ENCODE measurements at regions not wholly inside any gene's neighbourhood (a gene's known extent, or its start where the extent isn't known, plus 50 kb on each side); places are given as distances from the start of the nearest gene placed in this dataset.

DNA sequence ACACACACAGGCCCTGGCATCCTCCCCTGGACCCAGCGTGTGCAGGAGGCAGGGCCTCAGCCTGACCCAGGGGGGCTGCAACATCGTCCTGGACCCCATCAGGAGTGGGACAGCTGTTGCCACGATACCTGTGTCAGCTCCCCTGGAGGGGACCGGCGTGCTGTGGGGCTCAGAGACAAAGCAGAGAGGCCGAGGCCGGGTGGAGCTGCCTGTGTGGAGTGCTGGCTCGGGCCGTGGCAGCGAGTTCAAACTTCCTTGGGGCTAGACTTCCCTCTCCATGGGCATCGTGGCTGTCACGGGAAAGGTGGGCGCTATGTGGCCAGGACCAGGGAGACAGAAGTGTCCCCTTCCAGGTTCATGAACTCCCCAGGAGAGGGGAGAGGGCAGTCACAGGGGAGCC is 155.0 kb upstream of the SFSWAP start:
- Histone ChIP-seq H3K4me3 (no peak overlapping the region), H3K36me3 (no peaks in the 10 kb centered on the region), H3K9me3 (no peaks in the 10 kb centered on the region), H3K27me3 (no peaks in the 10 kb centered on the region), H3K4me1 (no peaks in the 10 kb centered on the region), H3K27ac (no peak overlapping the region)
- in situ Hi-C loops (cut with MboI; ENCODE audit: low sequenced_read_pairs in 4 of 4): no loop called here
- ATAC-seq (no peak), DNase-seq (no peak)
- intact Hi-C loops (cut with DNase I; ENCODE audit: low total_unique reads): no loop called here
- TF ChIP-seq, protein P1, sequence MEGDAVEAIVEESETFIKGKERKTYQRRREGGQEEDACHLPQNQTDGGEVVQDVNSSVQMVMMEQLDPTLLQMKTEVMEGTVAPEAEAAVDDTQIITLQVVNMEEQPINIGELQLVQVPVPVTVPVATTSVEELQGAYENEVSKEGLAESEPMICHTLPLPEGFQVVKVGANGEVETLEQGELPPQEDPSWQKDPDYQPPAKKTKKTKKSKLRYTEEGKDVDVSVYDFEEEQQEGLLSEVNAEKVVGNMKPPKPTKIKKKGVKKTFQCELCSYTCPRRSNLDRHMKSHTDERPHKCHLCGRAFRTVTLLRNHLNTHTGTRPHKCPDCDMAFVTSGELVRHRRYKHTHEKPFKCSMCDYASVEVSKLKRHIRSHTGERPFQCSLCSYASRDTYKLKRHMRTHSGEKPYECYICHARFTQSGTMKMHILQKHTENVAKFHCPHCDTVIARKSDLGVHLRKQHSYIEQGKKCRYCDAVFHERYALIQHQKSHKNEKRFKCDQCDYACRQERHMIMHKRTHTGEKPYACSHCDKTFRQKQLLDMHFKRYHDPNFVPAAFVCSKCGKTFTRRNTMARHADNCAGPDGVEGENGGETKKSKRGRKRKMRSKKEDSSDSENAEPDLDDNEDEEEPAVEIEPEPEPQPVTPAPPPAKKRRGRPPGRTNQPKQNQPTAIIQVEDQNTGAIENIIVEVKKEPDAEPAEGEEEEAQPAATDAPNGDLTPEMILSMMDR (IDR thresholded peaks at IDR 0.05 in 4 of 5, conservative IDR thresholded peaks at IDR 0.05 in 1 of 5): no peak
- no peak for TF ChIP-seq POLR2A (IDR thresholded peaks at IDR 0.05)

- TF ChIP-seq, protein P1 (IDR thresholded peaks at IDR 0.05 in 4 of 5, conservative IDR thresholded peaks at IDR 0.05 in 1 of 5): no peak
- no peak for TF ChIP-seq POLR2A (IDR thresholded peaks at IDR 0.05)
- intact Hi-C loops (cut with DNase I; ENCODE audit: low total_unique reads): no loop called here
- Histone ChIP-seq H3K4me1 (no peaks in the 10 kb centered on the region), H3K4me3 (no peak overlapping the region), H3K27me3 (no peaks in the 10 kb centered on the region), H3K9me3 (no peaks in the 10 kb centered on the region), H3K27ac (no peak overlapping the region), H3K36me3 (no peaks in the 10 kb centered on the region)
- in situ Hi-C loops (cut with MboI; ENCODE audit: low sequenced_read_pairs in 4 of 4): no loop called here
- no peak for ATAC-seq
- DNase-seq: no peak
Measured at GRCh38 chr12:131557078-131557709, 153.7 kb upstream of the SFSWAP start.

DNA sequence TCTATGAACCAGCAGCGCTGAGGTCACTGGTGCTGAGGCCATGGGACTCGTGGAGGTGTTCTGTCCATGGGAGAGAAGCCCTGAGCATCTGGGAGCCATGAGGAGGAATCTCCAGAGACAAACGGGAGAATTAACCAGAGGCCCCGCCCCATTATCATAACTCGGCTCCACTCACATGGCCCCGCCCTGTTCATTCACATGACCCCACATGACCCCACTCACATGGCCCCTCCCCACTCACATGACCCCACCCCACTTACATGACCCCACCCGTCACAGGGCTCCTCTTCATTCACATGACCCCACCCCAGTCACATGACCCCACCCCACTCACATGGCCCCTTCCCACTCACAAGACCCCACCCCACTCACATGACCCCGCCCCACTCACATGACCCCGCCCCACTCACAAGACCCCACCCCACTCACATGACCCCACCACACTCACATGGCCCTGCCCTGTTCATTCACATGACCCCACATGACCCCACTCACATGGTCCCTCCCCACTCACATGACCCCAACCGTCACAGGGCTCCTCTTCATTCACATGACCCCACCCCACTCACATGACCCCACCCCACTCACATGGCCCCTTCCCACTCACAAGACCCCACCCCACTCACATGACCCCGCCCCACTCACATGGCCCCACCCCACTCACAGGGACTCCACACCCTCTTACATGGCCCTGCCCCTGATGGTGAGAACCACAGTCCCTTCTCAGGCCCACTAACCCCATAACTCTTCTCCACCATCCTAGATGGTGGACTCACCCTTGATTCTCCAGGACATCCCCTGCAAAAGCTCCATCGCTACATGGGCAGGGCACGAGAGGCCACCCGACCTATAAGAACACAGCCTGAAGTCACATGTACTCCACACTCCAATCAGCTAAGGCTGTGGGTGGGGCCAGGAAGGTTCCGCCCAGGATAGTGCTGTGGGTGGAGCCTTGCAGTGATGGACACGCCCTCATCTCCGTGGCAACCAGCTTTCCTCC is 151.1 kb upstream of the SFSWAP start:
- ATAC-seq (no peak), DNase-seq (no peak)
- no peaks in the 10 kb centered on the region for H3K9me3 ChIP-seq
- H3K27ac ChIP-seq: no peak overlapping the region
- H3K36me3 ChIP-seq: no peaks in the 10 kb centered on the region
- H3K4me3 ChIP-seq: no peak overlapping the region
- no peaks in the 10 kb centered on the region for H3K4me1 ChIP-seq
- in situ Hi-C loops (cut with MboI; ENCODE audit: low sequenced_read_pairs in 4 of 4) (no loop called here), intact Hi-C loops (cut with DNase I; ENCODE audit: low total_unique reads) (no loop called here)
- TF ChIP-seq, protein P1 (IDR thresholded peaks at IDR 0.05 in 4 of 5, conservative IDR thresholded peaks at IDR 0.05 in 1 of 5): no peak
- TF ChIP-seq POLR2A (IDR thresholded peaks at IDR 0.05): no peak
- no peaks in the 10 kb centered on the region for H3K27me3 ChIP-seq

DNA sequence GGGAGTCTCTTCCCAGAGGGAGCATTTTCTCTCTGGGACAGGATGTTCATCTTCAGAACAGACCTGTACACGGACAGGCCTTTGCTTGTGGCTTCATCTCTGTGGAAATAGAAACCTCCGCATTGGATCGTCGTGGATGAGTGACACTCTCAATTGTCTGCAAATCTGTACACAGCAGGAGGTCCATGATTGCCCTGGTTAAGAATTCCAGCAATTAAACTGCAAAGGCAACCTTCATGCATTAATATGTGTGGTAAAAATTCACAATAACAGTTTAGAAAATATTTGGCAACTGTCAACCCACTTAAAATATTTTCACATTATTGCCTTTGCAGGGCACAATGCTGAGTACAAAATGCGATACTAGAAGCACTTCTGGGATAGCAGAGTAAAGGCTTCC is 149.8 kb upstream of the SFSWAP start:
- DNase-seq: no peak
- Histone ChIP-seq H3K27me3 (peaks cover 0 to 3% (median 0%) of the 10 kb centered on the region in 3 donors), H3K36me3 (no peaks in the 10 kb centered on the region), H3K4me3 (no peak overlapping the region), H3K4me1 (no peaks in the 10 kb centered on the region), H3K27ac (no peak overlapping the region), H3K9me3 (no peaks in the 10 kb centered on the region)
- in situ Hi-C loops (cut with MboI; ENCODE audit: low sequenced_read_pairs in 4 of 4): no loop called here
- intact Hi-C loops (cut with DNase I; ENCODE audit: low total_unique reads): no loop called here
- TF ChIP-seq POLR2A (IDR thresholded peaks at IDR 0.05): no peak
- TF ChIP-seq, protein P1 (IDR thresholded peaks at IDR 0.05 in 4 of 5, conservative IDR thresholded peaks at IDR 0.05 in 1 of 5): no peak
- no peak for ATAC-seq

Data from gastrocnemius medialis (tissue), 4 donors.